Trophoblast cell (in vitro differentiated cells and primary cell): ENCODE measurements at regions not wholly inside any gene's neighbourhood (a gene's known extent, or its start where the extent isn't known, plus 50 kb on each side); places are given as distances from the start of the nearest gene placed in this dataset.

ENCODE experiments used
- DNase-seq, 2 donors: peaks; one replicate each; pipeline ENCODE4 v3.0.0-alpha.2; 2016
- H2AFZ ChIP-seq: 2 replicates; pipeline ENCODE4 v1.6.1; 2013; ENCODE audit warnings: low read length, moderate library complexity, mild to moderate bottlenecking; ENCODE audit not compliant: insufficient read depth, poor library complexity
- H2AK5ac ChIP-seq: 2 replicates; pipeline ENCODE4 v1.6.1; 2013; ENCODE audit warnings: mild to moderate bottlenecking, low read length
- H2BK120ac ChIP-seq: 2 replicates; pipeline ENCODE4 v1.6.1; 2013; ENCODE audit warnings: low read length, mild to moderate bottlenecking, moderate library complexity; ENCODE audit not compliant: insufficient read depth, poor library complexity
- H2BK12ac ChIP-seq: 2 replicates; pipeline ENCODE4 v1.6.1; 2013; ENCODE audit warnings: mild to moderate bottlenecking, low read length, moderate library complexity
- H2BK5ac ChIP-seq: 2 replicates; pipeline ENCODE4 v1.6.1; 2013; ENCODE audit warnings: low read length, low read depth, moderate library complexity, mild to moderate bottlenecking; ENCODE audit not compliant: poor library complexity
- H3K14ac ChIP-seq: 2 replicates; pipeline ENCODE4 v1.6.1; 2013; ENCODE audit warnings: mild to moderate bottlenecking, low read length
- H3K18ac ChIP-seq: 2 replicates; pipeline ENCODE4 v1.6.1; 2013; ENCODE audit warnings: mild to moderate bottlenecking, low read length
- H3K23ac ChIP-seq: 2 replicates; pipeline ENCODE4 v1.6.1; 2013; ENCODE audit warnings: low read length
- H3K27ac ChIP-seq: 2 replicates; pipeline ENCODE4 v1.5.1; 2013; ENCODE audit warnings: low read depth, mild to moderate bottlenecking, inconsistent platforms, low read length, moderate library complexity
- H3K27me3 ChIP-seq: 2 replicates; pipeline ENCODE4 v1.6.1; 2013; ENCODE audit warnings: inconsistent platforms, mild to moderate bottlenecking, low read length, moderate library complexity; ENCODE audit not compliant: insufficient read depth
- H3K36me3 ChIP-seq, 2 experiments: 1 replicate in 1 of 2; 2 replicates in 1 of 2; pipeline ENCODE4 v1.6.1; 2013; ENCODE audit warnings: low read length in 2 of 2, mild to moderate bottlenecking in 2 of 2, moderate library complexity in 1 of 2; ENCODE audit not compliant: insufficient read depth in 2 of 2, control insufficient read depth in 1 of 2
- H3K4ac ChIP-seq: 2 replicates; pipeline ENCODE4 v1.6.1; 2013; ENCODE audit warnings: low read depth, mild to moderate bottlenecking, low read length, moderate library complexity
- H3K4me1 ChIP-seq, 2 experiments: 1 replicate in 1 of 2; 2 replicates in 1 of 2; pipeline ENCODE4 v1.6.1; 2013; ENCODE audit warnings: low read length in 2 of 2, mild to moderate bottlenecking in 2 of 2, moderate library complexity in 1 of 2; ENCODE audit not compliant: insufficient read depth in 2 of 2, control insufficient read depth in 1 of 2
- H3K4me2 ChIP-seq: 2 replicates; pipeline ENCODE4 v1.6.1; 2013; ENCODE audit warnings: inconsistent platforms, mild to moderate bottlenecking, low read length, moderate library complexity
- H3K4me3 ChIP-seq: 2 replicates; pipeline ENCODE4 v1.5.1; 2013; ENCODE audit warnings: mild to moderate bottlenecking, low read depth, low read length, inconsistent platforms
- H3K79me1 ChIP-seq: one replicate; pipeline ENCODE4 v1.6.1; 2013; ENCODE audit warnings: low read length
- H3K79me2 ChIP-seq: 2 replicates; pipeline ENCODE4 v1.6.1; 2013; ENCODE audit warnings: low read length, mild to moderate bottlenecking; ENCODE audit not compliant: control insufficient read depth, insufficient read depth, poor library complexity
- H3K9ac ChIP-seq: 2 replicates; pipeline ENCODE4 v1.6.1; 2013; ENCODE audit warnings: mild to moderate bottlenecking, low read length
- H3K9me3 ChIP-seq: 2 replicates; pipeline ENCODE4 v1.6.1; 2013; ENCODE audit warnings: low read depth, mild to moderate bottlenecking, control low read depth, inconsistent platforms, low read length; ENCODE audit not compliant: insufficient read depth
- H4K12ac ChIP-seq: 2 replicates; pipeline ENCODE4 v1.6.1; 2013; ENCODE audit warnings: low read depth, mild to moderate bottlenecking, low read length, moderate library complexity
- H4K8ac ChIP-seq: 2 replicates; pipeline ENCODE4 v1.6.1; 2013; ENCODE audit warnings: low read depth, mild to moderate bottlenecking, low read length, moderate library complexity
- H4K91ac ChIP-seq: one replicate; pipeline ENCODE4 v1.6.1; 2013; ENCODE audit warnings: low read depth, mild to moderate bottlenecking, low read length, moderate library complexity
- WGBS: extraction: QIAGEN DNeasy Blood & Tissue Kit; methylation state at CpG from one replicate; pipeline ENCODE4 v1.1.7; 2013; ENCODE audit warnings: missing lambda C conversion rate; ENCODE audit not compliant: insufficient read length, insufficient coverage; ENCODE audit errors: extremely low coverage; 5-methylcytosine and 5-hydroxymethylcytosine counted together

GRCh38 chr6:85168146-85168545 lies 281.7 kb upstream of the NT5E start:
- no peak overlapping the region for H2BK120ac ChIP-seq
- no peak overlapping the region for H3K27ac ChIP-seq
- no peak overlapping the region for H3K18ac ChIP-seq
- no peak overlapping the region for H2BK5ac ChIP-seq
- no peak overlapping the region for H2AK5ac ChIP-seq
- no peak overlapping the region for H3K23ac ChIP-seq
- no peak overlapping the region for H4K12ac ChIP-seq
- no peaks in the 10 kb centered on the region for H3K79me1 ChIP-seq
- no peak overlapping the region for H3K4ac ChIP-seq
- H3K4me1 ChIP-seq, result no peaks in the 10 kb centered on the region
- H2BK12ac ChIP-seq, result no peak overlapping the region
- no peaks in the 10 kb centered on the region for H3K9me3 ChIP-seq
- H3K9ac ChIP-seq, result no peak overlapping the region
- H3K36me3 ChIP-seq, result no peaks in the 10 kb centered on the region
- no CpG with 5 or more reads among the region's 2 CpGs for WGBS
- H4K8ac ChIP-seq, result no peak overlapping the region
- H4K91ac ChIP-seq, result no peak overlapping the region
- DNase-seq, result no peak
- H2AFZ ChIP-seq, result no peak overlapping the region
- no peaks in the 10 kb centered on the region for H3K27me3 ChIP-seq
- no peak overlapping the region for H3K4me2 ChIP-seq
- no peak overlapping the region for H3K4me3 ChIP-seq
- H3K14ac ChIP-seq, result no peak overlapping the region
- H3K79me2 ChIP-seq, result no peaks in the 10 kb centered on the region

GRCh38 chr6:85166114-85166741 lies 283.7 kb upstream of the NT5E start:
- Histone ChIP-seq H2BK12ac (no peak overlapping the region), H3K23ac (no peak overlapping the region), H4K12ac (no peak overlapping the region), H4K91ac (no peak overlapping the region), H3K9ac (no peak overlapping the region), H2AK5ac (no peak overlapping the region), H3K4me2 (no peak overlapping the region), H2BK5ac (no peak overlapping the region), H3K9me3 (no peaks in the 10 kb centered on the region), H4K8ac (no peak overlapping the region), H3K14ac (no peak overlapping the region), H3K79me2 (no peaks in the 10 kb centered on the region), H3K27me3 (no peaks in the 10 kb centered on the region), H3K18ac (no peak overlapping the region), H3K27ac (no peak overlapping the region), H3K79me1 (no peaks in the 10 kb centered on the region), H2AFZ (no peak overlapping the region), H3K4me3 (no peak overlapping the region), H3K4ac (no peak overlapping the region), H3K4me1 (no peaks in the 10 kb centered on the region), H2BK120ac (no peak overlapping the region), H3K36me3 (no peaks in the 10 kb centered on the region)
- no peak for DNase-seq
- no CpG with 5 or more reads among the region's 3 CpGs for whole genome bisulfite sequencing

GRCh38 chr6:85163156-85164080 lies 286.5 kb upstream of the NT5E start:
- Histone ChIP-seq H3K9ac (no peak overlapping the region), H3K36me3 (no peaks in the 10 kb centered on the region), H3K4me2 (no peak overlapping the region), H3K14ac (no peak overlapping the region), H3K18ac (no peak overlapping the region), H2BK12ac (no peak overlapping the region), H3K4me3 (no peak overlapping the region), H3K4me1 (no peaks in the 10 kb centered on the region), H3K4ac (no peak overlapping the region), H2BK120ac (no peak overlapping the region), H2AK5ac (no peak overlapping the region), H3K9me3 (no peaks in the 10 kb centered on the region), H4K12ac (no peak overlapping the region), H2AFZ (no peak overlapping the region), H3K79me1 (no peaks in the 10 kb centered on the region), H3K27ac (no peak overlapping the region), H3K79me2 (no peaks in the 10 kb centered on the region), H3K27me3 (no peaks in the 10 kb centered on the region), H4K8ac (no peak overlapping the region), H3K23ac (no peak overlapping the region), H4K91ac (no peak overlapping the region), H2BK5ac (no peak overlapping the region)
- no peak for DNase-seq
- no CpG with 5 or more reads among the region's 7 CpGs for WGBS

- Histone ChIP-seq H2AFZ (no peak overlapping the region), H3K9ac (no peak overlapping the region), H4K91ac (no peak overlapping the region), H2BK12ac (no peak overlapping the region), H3K27me3 (no peaks in the 10 kb centered on the region), H4K8ac (no peak overlapping the region), H3K4me2 (no peak overlapping the region), H3K4me1 (no peaks in the 10 kb centered on the region), H3K4ac (no peak overlapping the region), H3K36me3 (no peaks in the 10 kb centered on the region), H2BK120ac (no peak overlapping the region), H3K18ac (no peak overlapping the region), H3K14ac (no peak overlapping the region), H4K12ac (no peak overlapping the region), H2BK5ac (no peak overlapping the region), H3K79me2 (no peaks in the 10 kb centered on the region), H3K4me3 (no peak overlapping the region), H2AK5ac (no peak overlapping the region), H3K27ac (no peak overlapping the region), H3K23ac (no peak overlapping the region), H3K9me3 (no peaks in the 10 kb centered on the region), H3K79me1 (no peaks in the 10 kb centered on the region)
- no peak for DNase-seq
- no CpG with 5 or more reads among the region's 2 CpGs for WGBS
These were observed 292.6 kb upstream of the NT5E start for GRCh38 chr6:85157311-85157710.
